HepG2 (cell line): ENCODE measurements at regions not wholly inside any gene's neighbourhood (a gene's known extent, or its start where the extent isn't known, plus 50 kb on each side); places are given as distances from the start of the nearest gene placed in this dataset.

ENCODE experiments used
- ATAC-seq: fragments of 200-7000 bp; cut with Tn5 transposase; 3 replicates; pipeline ENCODE4 v1.9.1; 2020; ENCODE audit warnings: mild to moderate bottlenecking, moderate library complexity
- BruUV-seq: library from RNA; stranded (reverse); fragments of 400-500 nt; replicated peaks from 2 replicates; lab custom pipeline; 2021; lab: Mats Ljungman, UMichigan
- CTCF ChIA-PET: fragments of 300-600 bp; formaldehyde crosslinking; extraction: SDS; loops from one replicate; lab custom pipeline; 2021; ENCODE audit warnings: low total read pairs, inconsistent platforms, low intra/inter-chr PET ratio; lab: Yijun Ruan, JAX
- POLR2A ChIA-PET: fragments of 350-600 bp; sonication (Branson Sonifier 250); formaldehyde crosslinking; loops from one replicate; lab custom pipeline; 2020; ENCODE audit warnings: antibody characterized with exemption, inconsistent platforms; lab: Yijun Ruan, JAX
- DNase-seq: peaks from one replicate; pipeline ENCODE4 v3.0.0-alpha.2; 2015; ENCODE audit warnings: low spot score
- FAIRE-seq: peaks from 3 replicates; lab custom pipeline; 2011; peaks lifted over from hg19 to GRCh38; lab: Jason Lieb, UNC
- H2AFZ ChIP-seq: one replicate; pipeline ENCODE4 v1.6.1; 2011; ENCODE audit warnings: low read length, inconsistent platforms
- H3K27ac ChIP-seq: fragments of 300-600 bp; 3 replicates; pipeline ENCODE4 v1.8.0; 2011; ENCODE audit warnings: mixed run types, mild to moderate bottlenecking, mixed read lengths, low read length, inconsistent platforms; ENCODE audit not compliant: insufficient read depth; ENCODE audit errors: extremely low read length
- H3K27me3 ChIP-seq, 2 experiments: fragments of 200-600 bp in 1 of 2; 2 replicates in 1 of 2; 3 replicates in 1 of 2; pipeline versions ENCODE4 v1.6.0 to v1.8.0; 2011; ENCODE audit warnings: low read length in 2 of 2, mild to moderate bottlenecking in 2 of 2, moderate library complexity in 2 of 2, inconsistent platforms in 1 of 2; ENCODE audit not compliant: insufficient read depth in 2 of 2, control insufficient read depth in 1 of 2
- H3K36me3 ChIP-seq, 2 experiments: fragments of 200-600 bp in 1 of 2; replicated peaks in 1 of 2; 2 replicates in 1 of 2; 3 replicates in 1 of 2; pipeline versions ENCODE4 v1.5.1 to v1.8.0; 2011; ENCODE audit warnings: low read length in 2 of 2, inconsistent platforms in 1 of 2; ENCODE audit not compliant: insufficient read depth in 2 of 2, control insufficient read depth in 1 of 2
- H3K4me1 ChIP-seq: 2 replicates; pipeline ENCODE4 v1.5.1; 2012; ENCODE audit warnings: low read length, inconsistent platforms; ENCODE audit not compliant: insufficient read depth
- H3K4me2 ChIP-seq: 2 replicates; pipeline ENCODE4 v1.6.0; 2011; ENCODE audit warnings: low read depth, low read length, inconsistent platforms
- H3K4me3 ChIP-seq, 3 experiments: fragments of 200-600 bp in 1 of 3; sonication (generic), shearing (Covaris generic) in 1 of 3; replicated peaks in 1 of 3; 2 replicates each; pipeline ENCODE4 v1.5.1; 2011 to 2016; ENCODE audit warnings: low read length in 3 of 3, inconsistent platforms in 2 of 3, low read depth in 2 of 3, mild to moderate bottlenecking in 2 of 3, control low read depth in 1 of 3, mixed read lengths in 1 of 3; ENCODE audit not compliant: insufficient read depth in 1 of 3
- H3K79me2 ChIP-seq: one replicate; pipeline ENCODE4 v1.6.1; 2011; ENCODE audit warnings: low read length, inconsistent platforms; ENCODE audit not compliant: insufficient read depth
- H3K9ac ChIP-seq: 2 replicates; pipeline ENCODE4 v1.6.0; 2011; ENCODE audit warnings: mild to moderate bottlenecking, low read depth, low read length, inconsistent platforms; ENCODE audit not compliant: insufficient read depth
- H3K9me3 ChIP-seq: 2 replicates; pipeline ENCODE4 v1.5.1; 2012; ENCODE audit warnings: mild to moderate bottlenecking, low read length
- H4K20me1 ChIP-seq: 2 replicates; pipeline ENCODE4 v1.6.0; 2011; ENCODE audit warnings: inconsistent platforms, mild to moderate bottlenecking, low read length, moderate library complexity; ENCODE audit not compliant: insufficient read depth
- CEBPB ChIP-seq: IDR thresholded peaks from 2 replicates; pipeline ENCODE4 v1.6.1; 2011; ENCODE audit warnings: low read depth, low read length, improper control_type of control experiment, borderline replicate concordance
- CEBPG ChIP-seq: IDR thresholded peaks from 2 replicates; pipeline ENCODE4 v1.6.1; 2016
- EEA1 ChIP-seq: sonication (generic); formaldehyde crosslinking; IDR thresholded peaks from 2 replicates; pipeline ENCODE4 v1.5.1; 2020; ENCODE audit warnings: mild to moderate bottlenecking, missing genetic modification reagents, borderline replicate concordance
- HDAC1 ChIP-seq: sonication (generic); formaldehyde crosslinking; IDR thresholded peaks from 2 replicates; pipeline ENCODE4 v1.5.1; 2020; ENCODE audit warnings: mild to moderate bottlenecking, missing genetic modification reagents
- HMGA1 ChIP-seq: sonication (generic); formaldehyde crosslinking; conservative IDR thresholded peaks from 2 replicates; pipeline ENCODE4 v1.4.0; 2020; ENCODE audit warnings: missing genetic modification reagents
- MAFG ChIP-seq: sonication (generic); formaldehyde crosslinking; IDR thresholded peaks from 2 replicates; pipeline ENCODE4 v1.5.1; 2020; ENCODE audit warnings: mild to moderate bottlenecking, missing genetic modification reagents
- RFX1 ChIP-seq: fragments of 450-650 bp; IDR thresholded peaks from 2 replicates; pipeline ENCODE4 v1.6.1; 2017
- SALL2 ChIP-seq: sonication (generic); formaldehyde crosslinking; IDR thresholded peaks from 2 replicates; pipeline ENCODE4 v1.8.1; 2023; ENCODE audit warnings: mild to moderate bottlenecking, missing genetic modification reagents, inconsistent platforms
- ZFX ChIP-seq: sonication (generic); formaldehyde crosslinking; IDR thresholded peaks from 2 replicates; pipeline ENCODE4 v1.4.0; 2020; ENCODE audit warnings: mild to moderate bottlenecking, low read depth, missing genetic modification reagents, moderate library complexity
- ZNF3 ChIP-seq: IDR thresholded peaks from 2 replicates; pipeline ENCODE4 v1.7.0; 2017; ENCODE audit warnings: inconsistent platforms
- ZSCAN12 ChIP-seq: sonication (generic); formaldehyde crosslinking; IDR thresholded peaks from 2 replicates; pipeline ENCODE4 v1.9.0; 2021; ENCODE audit warnings: mild to moderate bottlenecking, missing genetic modification reagents
- WGBS: methylation state at CpG from one replicate; pipeline ENCODE4 v1.1.6; 2017; ENCODE audit warnings: low lambda C conversion rate; 5-methylcytosine and 5-hydroxymethylcytosine counted together
- in situ Hi-C: cut with HindIII; loops from 2 replicates; pipeline ENCODE4 v1.10.0; 2017; ENCODE audit warnings: low pct_unique_long_range_greater_than_20kb; ENCODE audit not compliant: extremely low pct_ligation_motif_present
- intact Hi-C: fragments of 100-400 bp; cut with micrococcal nuclease; formaldehyde crosslinking; loops from one replicate; pipeline ENCODE4 v1.10.0; 2022; ENCODE audit not compliant: unreplicated experiment

- no peaks in the 10 kb centered on the region for H4K20me1 ChIP-seq
- no peak for FAIRE-seq
- intact Hi-C loops: no loop called here
- H3K4me2 ChIP-seq: no peak overlapping the region
- no peaks in the 10 kb centered on the region for H3K79me2 ChIP-seq
- CTCF ChIA-PET: no interaction called here
- H3K9ac ChIP-seq: no peak overlapping the region
- no peak overlapping the region for H3K4me3 ChIP-seq
- in situ Hi-C loops: no loop called here
- BruUV-seq: no TSS peak
- no peak overlapping the region for H2AFZ ChIP-seq
- WGBS: 34% methylated on average over 2 of the region's 2 CpGs
- H3K4me1 ChIP-seq: no peaks in the 10 kb centered on the region
- no peaks in the 10 kb centered on the region for H3K27me3 ChIP-seq
- H3K36me3 ChIP-seq: no peaks in the 10 kb centered on the region
- H3K9me3 ChIP-seq: no peaks in the 10 kb centered on the region
- no peak for ATAC-seq
- no peak for DNase-seq
- H3K27ac ChIP-seq: no peak overlapping the region
- TF ChIP-seq ZSCAN12 (CRISPR knock-in tag) (no peak), CEBPB (peak; percentile 34; the same call in 1 of the 2 replicates)
- TF ChIP-seq, all 625 proteins: peak for 1
- POLR2A ChIA-PET: no interaction called here
Observed at GRCh38 chr6:97535800-97536199, 252.8 kb upstream of the MMS22L start.

GRCh38 chr6:97548354-97548753, 265.3 kb upstream of the MMS22L start:
- intact Hi-C loops: no loop called here
- Histone ChIP-seq H3K27ac (no peak overlapping the region), H3K36me3 (no peaks in the 10 kb centered on the region), H3K9ac (no peak overlapping the region), H3K4me3 (no peak overlapping the region), H3K9me3 (no peaks in the 10 kb centered on the region), H3K4me2 (no peak overlapping the region), H3K27me3 (no peaks in the 10 kb centered on the region)
- CTCF ChIA-PET: no interaction called here
- BruUV-seq: no TSS peak
- ATAC-seq: no peak
- POLR2A ChIA-PET: no interaction called here
- no peak for FAIRE-seq
- no peak for TF ChIP-seq RFX1
- no peak for TF ChIP-seq ZFX
- TF ChIP-seq EEA1 (CRISPR knock-in tag): no peak
- TF ChIP-seq HDAC1 (CRISPR knock-in tag): no peak
- no peak for TF ChIP-seq ZNF3 (CRISPR knock-in tag)
- TF ChIP-seq SALL2: no peak
- TF ChIP-seq MAFG: no peak
- TF ChIP-seq HMGA1 (CRISPR knock-in tag): no peak
- no peak for TF ChIP-seq CEBPG (CRISPR knock-in tag)
- TF ChIP-seq, all 625 proteins: peak for 0
- Histone ChIP-seq H3K4me1 (no peaks in the 10 kb centered on the region), H3K79me2 (no peaks in the 10 kb centered on the region), H2AFZ (no peak overlapping the region), H4K20me1 (no peaks in the 10 kb centered on the region)
- DNase-seq: no peak
- WGBS: 35% methylated on average over 1 of the region's 1 CpG
- in situ Hi-C loops: no loop called here
